GM10266 (cell line): ENCODE measurements at regions not wholly inside any gene's neighbourhood (a gene's known extent, or its start where the extent isn't known, plus 50 kb on each side); places are given as distances from the start of the nearest gene placed in this dataset.

Source experiments
- DNase-seq: peaks from one replicate; pipeline ENCODE4 v3.0.0; 2012; ENCODE audit errors: extremely low spot score
- CTCF ChIP-seq: IDR thresholded peaks from 2 replicates; pipeline ENCODE4 v1.5.1; 2012; ENCODE audit warnings: mild to moderate bottlenecking, low read depth; ENCODE audit not compliant: control insufficient read depth, insufficient read depth; ENCODE audit errors: missing control alignments

GRCh38 chr11:25583596-25583995 is 748.3 kb upstream of the ANO3 start:
- no peak for DNase-seq
- no peak for TF ChIP-seq CTCF

- DNase-seq, result no peak
- TF ChIP-seq CTCF, result no peak
Observed at GRCh38 chr11:25587496-25587895, 744.4 kb upstream of the ANO3 start.

GRCh38 chr11:25593221-25593620 is 738.7 kb upstream of the ANO3 start:
- DNase-seq, result no peak
- no peak for TF ChIP-seq CTCF

- TF ChIP-seq CTCF, result no peak
- no peak for DNase-seq
Observed at GRCh38 chr11:25596701-25597100, 735.2 kb upstream of the ANO3 start.

- TF ChIP-seq CTCF, result no peak
- no peak for DNase-seq
Observed at GRCh38 chr11:25597696-25598095, 734.2 kb upstream of the ANO3 start.

- no peak for DNase-seq
- TF ChIP-seq CTCF, result no peak
Observed at GRCh38 chr11:25602149-25602548, 729.8 kb upstream of the ANO3 start.

GRCh38 chr11:25602959-25603358 is 729.0 kb upstream of the ANO3 start:
- no peak for DNase-seq
- TF ChIP-seq CTCF, result no peak
